GM12874 (cell line): ENCODE measurements at regions not wholly inside any gene's neighbourhood (a gene's known extent, or its start where the extent isn't known, plus 50 kb on each side); places are given as distances from the start of the nearest gene placed in this dataset.

Source experiments
- TF ChIP-seq, protein P1 (sequence below): IDR thresholded peaks from 2 replicates; pipeline ENCODE4 v1.5.1; 2011; ENCODE audit warnings: low read depth, mild to moderate bottlenecking, control low read depth, low read length, moderate library complexity; ENCODE audit not compliant: insufficient read depth

DNA sequence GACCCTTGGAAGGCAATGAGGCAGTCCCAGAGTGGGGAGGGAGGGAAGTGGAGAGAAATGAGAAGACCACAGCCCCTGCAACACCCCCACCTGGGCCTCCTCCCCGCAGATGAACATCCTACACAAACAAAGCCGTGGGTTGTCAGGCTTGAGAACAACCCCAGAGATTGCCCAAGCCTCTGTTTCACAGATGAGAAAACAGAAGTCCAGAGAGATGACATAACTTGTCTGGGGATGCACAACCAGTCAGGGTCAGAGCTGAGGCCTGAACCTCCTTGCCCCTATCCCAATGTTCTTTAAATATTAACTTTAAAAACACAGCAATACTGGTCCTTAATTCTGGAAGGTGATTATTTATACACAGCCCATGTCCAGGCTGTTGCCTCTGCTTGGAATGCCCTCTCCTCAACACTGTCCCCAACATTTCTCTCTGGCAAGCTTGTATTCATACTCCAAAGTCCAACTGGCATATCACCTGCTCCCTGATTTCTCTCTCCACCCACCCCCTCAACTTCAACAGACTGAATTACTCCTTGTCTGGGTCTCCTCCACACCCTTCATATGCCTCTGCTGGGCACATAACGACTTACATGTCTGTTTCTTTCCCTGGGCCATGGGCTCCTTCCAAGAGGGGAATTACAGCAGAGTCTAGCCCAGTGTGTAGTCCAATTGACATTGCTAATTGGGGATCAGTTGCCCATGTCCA, 135.5 kb upstream of the LRFN2 start:
- TF ChIP-seq, protein P1, sequence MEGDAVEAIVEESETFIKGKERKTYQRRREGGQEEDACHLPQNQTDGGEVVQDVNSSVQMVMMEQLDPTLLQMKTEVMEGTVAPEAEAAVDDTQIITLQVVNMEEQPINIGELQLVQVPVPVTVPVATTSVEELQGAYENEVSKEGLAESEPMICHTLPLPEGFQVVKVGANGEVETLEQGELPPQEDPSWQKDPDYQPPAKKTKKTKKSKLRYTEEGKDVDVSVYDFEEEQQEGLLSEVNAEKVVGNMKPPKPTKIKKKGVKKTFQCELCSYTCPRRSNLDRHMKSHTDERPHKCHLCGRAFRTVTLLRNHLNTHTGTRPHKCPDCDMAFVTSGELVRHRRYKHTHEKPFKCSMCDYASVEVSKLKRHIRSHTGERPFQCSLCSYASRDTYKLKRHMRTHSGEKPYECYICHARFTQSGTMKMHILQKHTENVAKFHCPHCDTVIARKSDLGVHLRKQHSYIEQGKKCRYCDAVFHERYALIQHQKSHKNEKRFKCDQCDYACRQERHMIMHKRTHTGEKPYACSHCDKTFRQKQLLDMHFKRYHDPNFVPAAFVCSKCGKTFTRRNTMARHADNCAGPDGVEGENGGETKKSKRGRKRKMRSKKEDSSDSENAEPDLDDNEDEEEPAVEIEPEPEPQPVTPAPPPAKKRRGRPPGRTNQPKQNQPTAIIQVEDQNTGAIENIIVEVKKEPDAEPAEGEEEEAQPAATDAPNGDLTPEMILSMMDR: no peak

DNA sequence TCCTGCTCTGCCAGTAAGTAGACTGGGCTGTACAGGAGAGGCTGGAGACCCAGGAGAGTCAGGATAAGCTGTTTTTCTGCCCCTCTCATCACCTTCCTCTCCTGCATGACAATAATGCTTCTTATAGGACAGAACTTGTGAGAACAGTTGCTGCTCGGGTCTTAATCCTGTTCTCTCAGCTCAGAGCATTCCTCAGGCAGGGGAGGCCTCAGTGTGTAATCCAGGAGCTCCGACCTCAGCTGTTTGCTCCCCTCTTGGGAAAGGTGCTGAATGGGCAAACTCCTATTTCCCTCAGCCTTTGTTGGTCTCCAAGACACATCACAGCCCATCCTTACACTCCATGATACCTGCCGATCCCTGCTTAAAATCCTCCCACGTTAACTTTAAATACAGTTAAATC, 134.9 kb upstream of the LRFN2 start:
- TF ChIP-seq, protein P1: no peak

DNA sequence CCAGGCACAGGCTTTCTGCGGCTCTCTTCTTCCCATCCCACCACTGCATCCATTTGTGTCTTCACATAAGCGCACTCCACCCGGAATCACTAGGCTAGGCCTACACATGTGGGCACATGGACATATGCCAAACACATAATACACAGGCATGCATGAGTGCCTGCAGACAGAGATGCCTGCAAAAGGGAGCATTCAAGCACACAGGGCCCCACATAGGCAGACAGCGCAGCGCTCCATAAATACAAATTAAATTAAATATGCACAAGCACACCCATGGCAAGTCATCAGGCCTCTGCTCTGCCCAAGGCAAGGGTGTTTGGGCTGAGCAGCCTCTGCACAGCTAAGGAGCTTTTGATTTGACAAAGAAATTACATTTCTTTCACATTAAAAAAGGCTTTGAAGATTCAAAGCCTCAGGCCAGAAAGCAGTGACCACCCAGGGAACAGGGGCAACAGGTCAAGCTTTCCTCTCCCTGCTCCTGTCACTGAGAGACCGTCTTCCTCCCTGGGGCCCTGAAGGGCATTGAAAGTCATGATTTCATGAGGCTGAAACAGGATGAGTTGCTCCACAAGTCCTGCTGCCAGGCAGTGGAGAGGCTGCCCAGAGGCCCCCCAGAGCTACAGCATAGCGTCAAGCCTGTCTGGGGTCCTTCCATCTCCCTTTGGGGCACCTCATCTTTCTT, 134.2 kb upstream of the LRFN2 start:
- TF ChIP-seq, protein P1: no peak

DNA sequence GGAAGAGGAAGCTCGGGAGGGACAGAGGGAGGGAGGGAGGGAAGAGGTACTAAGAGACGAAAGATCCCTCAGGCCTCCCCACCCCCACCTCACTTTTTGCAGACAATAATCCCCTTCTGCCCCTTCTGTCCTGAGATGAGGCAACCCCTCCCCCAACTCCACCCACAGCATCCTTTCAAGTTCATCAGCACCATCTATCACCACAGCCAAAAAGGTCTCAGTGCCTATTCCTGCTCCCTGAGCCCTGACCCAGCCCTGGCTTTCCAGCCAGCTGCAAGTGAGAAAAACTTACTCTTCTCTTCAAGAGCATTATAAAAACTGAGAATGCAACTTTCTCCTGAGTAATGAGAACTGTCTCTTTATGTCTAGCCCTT, 133.2 kb upstream of the LRFN2 start:
- TF ChIP-seq, protein P1: no peak

DNA sequence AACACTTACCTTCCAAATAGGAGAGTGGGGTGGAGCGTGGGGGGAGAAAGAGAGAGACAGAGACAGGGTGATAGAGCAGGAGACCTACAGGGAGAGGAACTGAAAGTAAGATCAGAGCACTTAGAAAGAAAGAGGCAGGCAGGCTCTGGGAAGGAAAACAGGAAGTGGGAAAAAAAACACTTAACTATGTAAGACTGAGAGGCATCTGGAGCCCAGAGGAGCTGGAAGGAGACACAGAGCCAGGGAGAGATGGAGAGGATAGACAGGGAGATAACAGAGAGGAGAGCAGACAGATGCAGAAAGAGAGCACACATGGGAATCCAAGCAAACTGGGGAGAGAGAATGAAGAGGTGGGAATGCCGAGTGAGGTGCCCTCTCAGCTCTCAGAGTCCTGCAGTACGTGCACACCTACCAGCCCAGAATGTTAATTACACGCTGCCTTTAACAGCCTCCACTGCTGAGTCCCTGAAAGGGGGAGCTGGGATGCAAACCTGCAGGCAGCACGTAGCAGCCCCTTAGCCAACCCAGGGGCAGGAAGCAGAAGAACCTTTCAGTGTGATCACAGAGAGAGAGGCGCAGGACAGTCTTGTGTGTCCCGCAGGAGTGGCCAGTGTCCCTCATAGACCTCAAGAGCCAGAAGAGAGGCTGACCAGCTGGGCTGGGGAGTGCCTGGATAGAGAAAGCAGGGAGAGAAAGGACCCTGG, 132.7 kb upstream of the LRFN2 start:
- TF ChIP-seq, protein P1: no peak

DNA sequence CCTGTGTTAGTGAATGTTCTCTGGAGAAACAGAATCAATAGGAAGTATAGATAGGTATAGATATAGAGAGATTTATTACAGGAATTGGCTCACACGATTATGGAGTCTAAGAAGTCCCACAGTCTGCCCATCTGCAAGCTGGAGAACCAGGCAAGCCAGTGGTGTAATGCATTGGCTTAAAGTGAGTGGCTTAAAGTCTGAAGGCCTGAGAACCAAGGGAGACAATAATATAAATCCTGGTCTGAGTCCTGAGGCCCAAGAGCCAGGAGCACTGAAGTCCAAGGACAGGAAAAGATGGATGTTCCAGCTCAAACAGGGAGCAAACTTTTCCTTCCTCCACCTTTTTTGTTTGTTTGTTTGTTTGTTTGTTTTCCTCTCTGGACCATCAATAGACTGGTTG, 131.2 kb upstream of the LRFN2 start:
- TF ChIP-seq, protein P1: no peak

DNA sequence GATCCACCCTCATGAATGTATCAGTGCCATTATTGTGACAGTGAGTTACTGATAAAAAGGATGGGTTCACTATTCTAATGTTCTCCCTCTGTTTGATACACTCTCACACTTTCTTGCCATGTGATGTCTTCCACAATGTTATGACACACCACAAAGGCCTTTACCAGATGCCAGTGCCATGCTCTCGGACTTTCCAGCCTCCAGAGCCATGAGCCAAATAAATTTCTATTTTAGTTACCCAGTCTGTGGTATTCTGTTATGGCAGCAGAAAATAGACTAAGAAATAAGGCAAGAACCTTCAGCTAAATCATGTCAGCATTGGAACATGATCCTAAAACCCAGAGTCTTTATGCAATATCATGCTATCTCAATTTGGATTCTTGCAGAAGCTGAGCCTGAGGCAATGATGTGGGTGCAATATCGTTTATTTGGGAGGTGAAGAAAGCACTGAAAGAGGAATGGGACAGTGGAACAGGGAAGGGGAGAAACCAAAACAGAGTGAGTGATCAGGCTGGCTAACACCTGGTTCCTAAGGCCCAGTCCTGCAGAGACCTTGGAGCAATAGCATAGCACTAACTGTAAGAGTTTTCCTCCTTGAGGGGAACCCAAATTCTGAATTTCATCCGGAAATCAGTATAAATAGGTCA, 130.4 kb upstream of the LRFN2 start:
- TF ChIP-seq, protein P1: no peak
